Osteocyte (in vitro differentiated cells): ENCODE measurements at regions not wholly inside any gene's neighbourhood (a gene's known extent, or its start where the extent isn't known, plus 50 kb on each side); places are given as distances from the start of the nearest gene placed in this dataset.
A peak's percentile ranks its signal among the peaks of the same experiment; 100 is the strongest.

ENCODE experiments used
- DNase-seq: peaks from one replicate; pipeline ENCODE4 v3.0.0; 2021; ENCODE audit warnings: mixed read lengths; ENCODE audit not compliant: unreplicated experiment; ENCODE audit errors: extremely low spot score
- H3K27ac Mint-ChIP-seq: one replicate; pipeline ENCODE4 v1.8.0; 2021; ENCODE audit warnings: mild to moderate bottlenecking, mixed read lengths; ENCODE audit not compliant: unreplicated experiment
- H3K27me3 Mint-ChIP-seq: one replicate; pipeline ENCODE4 v1.8.0; 2021; ENCODE audit warnings: mixed read lengths; ENCODE audit not compliant: unreplicated experiment
- H3K36me3 Mint-ChIP-seq: one replicate; pipeline ENCODE4 v1.8.0; 2021; ENCODE audit warnings: mixed read lengths; ENCODE audit not compliant: unreplicated experiment
- H3K4me1 Mint-ChIP-seq: one replicate; pipeline ENCODE4 v1.8.0; 2021; ENCODE audit warnings: mixed read lengths; ENCODE audit not compliant: unreplicated experiment
- H3K4me3 Mint-ChIP-seq: one replicate; pipeline ENCODE4 v1.8.0; 2021; ENCODE audit warnings: mild to moderate bottlenecking, moderate library complexity, mixed read lengths; ENCODE audit not compliant: unreplicated experiment
- H3K9me3 Mint-ChIP-seq: one replicate; pipeline ENCODE4 v1.8.0; 2021; ENCODE audit warnings: mixed read lengths; ENCODE audit not compliant: unreplicated experiment
- CTCF ChIP-seq: fragments of 200-600 bp; sonication (generic); IDR thresholded peaks from 2 replicates; pipeline ENCODE4 v1.5.0; 2021; ENCODE audit warnings: antibody characterized with exemption, mild to moderate bottlenecking, moderate library complexity

GRCh38 chr4:41822325-41822724 is 73.8 kb upstream of the PHOX2B start:
- no peak overlapping the region for H3K4me3 Mint-ChIP-seq
- peaks cover 12% of the 10 kb centered on the region for H3K27me3 Mint-ChIP-seq
- H3K4me1 Mint-ChIP-seq, result no peaks in the 10 kb centered on the region
- no peak overlapping the region for H3K27ac Mint-ChIP-seq
- H3K36me3 Mint-ChIP-seq, result no peaks in the 10 kb centered on the region
- DNase-seq, result no peak
- no peaks in the 10 kb centered on the region for H3K9me3 Mint-ChIP-seq
- no peak for TF ChIP-seq CTCF

GRCh38 chr4:41820473-41820872 is 71.9 kb upstream of the PHOX2B start:
- no peak for TF ChIP-seq CTCF
- peaks cover 18% of the 10 kb centered on the region for H3K27me3 Mint-ChIP-seq
- no peak overlapping the region for H3K4me3 Mint-ChIP-seq

GRCh38 chr4:41819621-41820020 is 71.1 kb upstream of the PHOX2B start:
- Mint-ChIP-seq H3K4me3 (no peak overlapping the region), H3K4me1 (no peaks in the 10 kb centered on the region), H3K36me3 (no peaks in the 10 kb centered on the region), H3K9me3 (no peaks in the 10 kb centered on the region), H3K27me3 (peaks cover 18% of the 10 kb centered on the region), H3K27ac (no peak overlapping the region)
- DNase-seq, result no peak
- TF ChIP-seq CTCF, result no peak

More at GRCh38 chr4:41820473-41820872, 71.9 kb upstream of the PHOX2B start:
- H3K9me3 Mint-ChIP-seq, result no peaks in the 10 kb centered on the region
- no peak for DNase-seq
- no peak overlapping the region for H3K27ac Mint-ChIP-seq
- H3K36me3 Mint-ChIP-seq, result no peaks in the 10 kb centered on the region
- no peaks in the 10 kb centered on the region for H3K4me1 Mint-ChIP-seq

GRCh38 chr4:41815473-41815872 is 66.9 kb upstream of the PHOX2B start:
- H3K27ac Mint-ChIP-seq, result no peak overlapping the region
- no peak overlapping the region for H3K4me3 Mint-ChIP-seq
- peaks cover 9% of the 10 kb centered on the region for H3K27me3 Mint-ChIP-seq
- H3K36me3 Mint-ChIP-seq, result no peaks in the 10 kb centered on the region
- no peak for TF ChIP-seq CTCF
- no peaks in the 10 kb centered on the region for H3K4me1 Mint-ChIP-seq
- H3K9me3 Mint-ChIP-seq, result no peaks in the 10 kb centered on the region
- no peak for DNase-seq

- H3K4me3 Mint-ChIP-seq, result no peak overlapping the region
- H3K4me1 Mint-ChIP-seq, result no peaks in the 10 kb centered on the region
- peaks cover 9% of the 10 kb centered on the region for H3K27me3 Mint-ChIP-seq
Observed at GRCh38 chr4:41814565-41814964, 66.0 kb upstream of the PHOX2B start.

More at GRCh38 chr4:41814565-41814964, 66.0 kb upstream of the PHOX2B start:
- peak; percentile 27 for TF ChIP-seq CTCF
- Mint-ChIP-seq H3K9me3 (no peaks in the 10 kb centered on the region), H3K27ac (no peak overlapping the region), H3K36me3 (no peaks in the 10 kb centered on the region)
- DNase-seq, result no peak
